ENCODE measurements at regions not wholly inside any gene's neighbourhood (a gene's known extent, or its start where the extent isn't known, plus 50 kb on each side); places are given as distances from the start of the nearest gene placed in this dataset.
"Not testable (repeated sequence)": the region's sequence is repeated elsewhere in the genome, so short reads cannot be mapped to it uniquely, and the experiment has no call there.

GRCh38 chr15:62649793-62650420 is 392.6 kb upstream of the TPM1 start:
- no peak for DNase-seq

- no peak for DNase-seq
Observed at GRCh38 chr15:62653122-62653521, 389.4 kb upstream of the TPM1 start.

- no peak for DNase-seq
Observed at GRCh38 chr15:62656071-62656470, 386.5 kb upstream of the TPM1 start.

- not testable (repeated sequence) for DNase-seq
Observed at GRCh38 chr15:62657501-62657900, 385.0 kb upstream of the TPM1 start.

GRCh38 chr15:62658498-62658897 is 384.0 kb upstream of the TPM1 start:
- no peak for DNase-seq

GRCh38 chr15:62663547-62663946 is 379.0 kb upstream of the TPM1 start:
- DNase-seq, result no peak

- no peak for DNase-seq
Observed at GRCh38 chr15:62665449-62665848, 377.1 kb upstream of the TPM1 start.

GRCh38 chr15:62666046-62666445 is 376.5 kb upstream of the TPM1 start:
- DNase-seq, result no peak

GRCh38 chr15:62672268-62672667 is 370.3 kb upstream of the TPM1 start:
- DNase-seq, result no peak

GRCh38 chr15:62676891-62677290 is 365.7 kb upstream of the TPM1 start:
- DNase-seq, result no peak

- no peak for DNase-seq
Observed at GRCh38 chr15:62681939-62682896, 360.3 kb upstream of the TPM1 start.

GRCh38 chr15:62683192-62683591 is 359.4 kb upstream of the TPM1 start:
- not testable (repeated sequence) for DNase-seq

- no peak for DNase-seq
Observed at GRCh38 chr15:62684123-62684808, 358.3 kb upstream of the TPM1 start.

GRCh38 chr15:62691008-62691407 is 351.5 kb upstream of the TPM1 start:
- no peak for DNase-seq

GRCh38 chr15:62697636-62698035 is 344.9 kb upstream of the TPM1 start:
- no peak for DNase-seq

- DNase-seq, result no peak
Observed at GRCh38 chr15:62698646-62699045, 343.9 kb upstream of the TPM1 start.

- no peak for DNase-seq
Observed at GRCh38 chr15:62706317-62706716, 336.2 kb upstream of the TPM1 start.

GRCh38 chr15:62708470-62708869 is 334.1 kb upstream of the TPM1 start:
- no peak for DNase-seq

GRCh38 chr15:62709261-62709660 is 333.3 kb upstream of the TPM1 start:
- DNase-seq, result no peak

GRCh38 chr15:62711691-62712454 is 330.7 kb upstream of the TPM1 start:
- DNase-seq, result no peak

GRCh38 chr15:62712455-62712839 is 330.1 kb upstream of the TPM1 start:
- no peak for DNase-seq

- no peak for DNase-seq
Observed at GRCh38 chr15:62715946-62716345, 326.6 kb upstream of the TPM1 start.

- DNase-seq, result no peak
Observed at GRCh38 chr15:62717496-62717895, 325.1 kb upstream of the TPM1 start.

Measured in DMS79 treated with DMSO at 0.1 percent for 48 hours (cell line).